NCI-H2081 treated with DMSO at 0.1 percent for 48 hours (cell line): ENCODE measurements at regions not wholly inside any gene's neighbourhood (a gene's known extent, or its start where the extent isn't known, plus 50 kb on each side); places are given as distances from the start of the nearest gene placed in this dataset.
A peak's percentile ranks its signal among the peaks of the same experiment; 100 is the strongest.

Source experiments
- DNase-seq: peaks from one replicate; lab custom pipeline; 2025; lab: John Stamatoyannopoulos, UW

DNA sequence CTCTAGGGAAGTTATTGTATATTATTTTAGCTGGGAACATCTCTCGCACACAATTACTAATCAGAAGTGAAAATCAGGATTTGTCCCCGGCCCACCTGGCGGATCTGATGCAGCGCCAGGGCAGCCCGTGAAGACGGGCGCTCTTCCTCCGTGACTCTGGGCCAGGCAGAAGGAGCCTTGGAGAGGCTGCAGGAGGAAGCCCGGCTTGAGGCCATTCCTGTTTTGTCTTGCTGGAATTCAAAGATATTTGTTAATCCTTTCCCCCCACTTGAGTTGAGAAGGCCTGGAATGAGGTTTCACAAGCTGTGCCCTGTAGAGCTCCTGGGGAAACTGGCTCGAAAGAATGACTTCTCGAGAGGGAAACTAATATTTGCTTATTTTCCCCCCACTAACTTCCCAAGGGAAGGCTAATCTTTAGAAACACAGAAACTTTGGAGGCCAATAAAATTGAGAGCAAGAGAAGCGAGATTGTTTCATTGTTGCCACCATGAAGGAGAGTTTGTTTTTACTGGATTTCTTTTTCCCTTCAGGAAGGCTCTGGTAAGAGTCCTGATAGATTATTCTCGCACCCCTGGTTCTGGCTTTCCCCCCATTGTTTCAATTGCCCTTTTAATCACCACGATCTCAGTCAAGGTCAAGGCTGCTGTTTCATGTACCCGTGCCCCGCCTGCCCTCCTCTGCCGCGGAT lies 92.8 kb upstream of the SEPTIN5 start:
- DNase-seq = no peak

DNA sequence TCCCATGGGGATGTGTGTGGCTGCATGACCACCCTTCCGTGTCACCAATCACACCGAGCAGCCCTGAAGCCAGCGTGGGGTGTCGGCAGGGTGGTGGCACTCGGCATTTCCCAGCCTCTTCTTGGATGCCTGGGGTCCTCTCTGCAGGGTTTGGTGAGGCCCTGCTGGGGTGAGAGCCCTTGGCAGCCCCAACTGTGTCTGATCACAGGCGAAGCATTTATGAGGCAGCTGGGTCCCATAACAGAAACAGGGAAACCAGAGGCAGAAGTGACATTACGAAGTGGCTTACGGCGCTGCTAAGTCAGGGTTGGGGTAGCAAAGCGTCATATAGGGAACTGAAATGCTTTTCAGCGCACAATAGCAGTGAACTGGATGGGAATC lies 92.3 kb upstream of the SEPTIN5 start:
- DNase-seq = no peak

DNA sequence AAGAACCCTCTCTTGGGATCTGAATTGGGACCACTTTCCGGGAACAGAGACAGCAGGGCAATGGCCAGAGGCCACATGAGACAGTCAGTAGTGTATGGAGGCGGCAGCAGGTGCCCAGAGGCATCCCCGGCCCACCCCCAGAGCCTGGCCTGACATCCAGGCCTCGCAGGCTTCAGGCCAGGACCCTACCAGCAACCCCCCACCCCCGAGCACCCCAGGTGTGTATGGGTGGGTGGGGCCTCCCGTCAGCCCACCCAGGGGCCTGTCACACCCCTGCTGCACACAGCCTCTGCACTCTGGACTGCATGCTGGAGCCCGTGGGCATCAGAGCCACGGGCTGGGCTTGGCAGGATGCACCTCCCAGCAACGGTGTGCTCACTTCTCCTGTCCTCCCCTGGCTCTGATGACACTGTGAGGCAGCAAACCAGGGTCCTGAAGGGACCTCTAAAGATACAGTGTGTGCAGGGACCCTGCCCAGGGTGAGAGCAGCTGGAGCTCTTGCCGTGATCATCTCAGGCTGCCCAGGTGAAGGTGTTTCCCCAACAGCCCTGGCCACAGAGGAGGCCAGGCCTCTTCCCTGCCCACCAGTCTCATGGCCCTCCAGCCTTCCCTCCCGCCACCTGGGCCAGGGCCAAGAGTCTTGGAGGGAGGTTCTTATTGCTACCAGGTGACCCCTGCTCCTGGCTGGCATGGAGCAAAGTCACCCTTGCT lies 88.8 kb upstream of the SEPTIN5 start:
- no peak for DNase-seq

DNA sequence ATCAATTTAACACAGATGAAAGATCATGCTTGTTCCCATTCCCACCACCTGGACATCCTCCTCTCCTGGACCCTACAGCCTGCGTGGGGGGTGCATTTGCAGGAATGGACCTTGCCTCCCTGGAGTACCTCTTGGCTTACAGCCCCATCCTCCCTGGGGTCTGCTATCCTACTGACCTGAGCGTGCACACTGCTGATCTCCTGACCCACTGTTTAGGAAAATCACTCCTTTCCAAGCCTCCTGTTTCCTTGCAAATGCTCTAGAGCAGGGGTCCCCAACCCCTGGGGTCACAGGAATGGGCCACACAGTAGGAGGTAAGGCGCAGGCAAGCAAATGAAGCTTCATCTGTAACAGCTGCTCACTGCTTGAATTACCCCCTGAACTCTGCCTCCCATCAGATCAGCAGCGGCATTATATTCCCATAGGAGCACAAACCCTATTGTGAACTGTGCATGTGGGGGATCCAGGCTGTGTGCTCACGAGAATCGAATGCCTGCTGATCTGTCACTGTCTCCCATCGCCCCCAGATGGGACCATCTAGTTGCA lies 88.2 kb upstream of the SEPTIN5 start:
- no peak for DNase-seq

DNA sequence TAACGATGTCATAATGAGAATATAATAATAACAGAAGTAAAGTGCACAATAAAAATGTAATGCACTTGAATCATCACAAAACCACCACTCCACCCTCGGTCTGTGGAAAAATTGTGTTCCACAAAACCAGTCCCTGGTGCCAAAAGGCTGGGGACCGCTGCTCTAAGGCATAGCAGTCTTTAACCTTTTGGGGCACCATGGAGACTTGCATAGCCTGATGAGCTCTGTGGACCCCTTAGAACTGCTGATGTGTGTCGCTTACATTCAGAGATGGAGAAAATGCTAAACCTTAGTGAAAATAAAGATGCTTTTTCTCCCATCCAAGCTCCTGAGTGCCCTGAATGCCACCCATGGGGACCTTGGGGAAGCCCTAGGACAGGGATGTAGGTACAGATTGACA lies 87.6 kb upstream of the SEPTIN5 start:
- no peak for DNase-seq

DNA sequence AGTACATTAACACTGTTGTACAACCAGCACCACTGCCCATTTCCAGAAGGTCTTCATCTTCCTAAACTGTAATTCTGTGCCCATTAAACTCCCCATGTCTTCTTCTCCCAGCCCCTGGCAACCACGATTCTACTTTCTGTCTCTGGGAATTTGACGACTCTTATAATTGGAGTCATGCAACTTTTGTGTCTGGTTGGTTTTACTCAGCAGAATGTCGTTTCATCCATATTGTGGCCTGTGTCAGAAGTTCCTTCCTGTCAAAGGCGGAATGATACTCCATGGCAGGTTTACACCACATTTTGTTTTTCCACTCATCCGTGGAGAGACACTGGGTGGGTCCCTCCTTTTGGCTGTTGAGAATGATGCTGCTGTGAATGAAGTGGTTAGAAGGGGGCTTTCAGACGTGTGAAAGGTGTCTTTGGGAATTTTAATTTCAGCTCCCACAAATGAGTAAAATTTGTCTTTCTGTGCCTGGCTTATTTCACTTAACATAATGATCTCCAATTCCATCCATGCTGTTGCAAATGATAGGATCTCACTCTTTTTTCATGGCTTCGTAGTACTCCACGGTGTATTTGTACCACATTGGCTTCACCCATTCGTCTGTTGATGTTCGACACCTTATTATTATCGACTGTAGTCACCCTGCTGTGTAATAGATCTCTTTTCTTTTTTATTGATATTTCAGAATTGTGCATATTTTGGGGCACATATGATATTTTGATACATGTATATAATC lies 86.1 kb upstream of the SEPTIN5 start:
- DNase-seq = no peak

DNA sequence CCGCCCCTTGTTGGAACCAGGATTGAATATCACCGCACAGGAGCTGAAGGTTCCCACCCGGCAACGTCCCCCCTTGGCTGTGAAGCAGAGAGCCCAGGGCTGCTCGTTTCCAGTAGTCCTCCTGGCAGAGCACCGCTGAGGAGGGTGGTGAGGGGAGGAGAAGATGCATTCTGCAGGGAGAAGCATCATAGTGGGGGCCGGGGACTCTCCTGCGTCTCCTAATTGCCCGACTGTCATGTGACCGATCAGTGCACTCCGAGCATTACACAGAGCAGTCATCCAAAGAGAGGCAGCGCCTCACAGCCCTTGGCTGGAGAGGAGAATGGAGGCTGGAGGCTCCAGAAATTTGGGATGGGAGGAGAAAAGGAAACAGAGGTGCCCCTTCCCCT lies 85.0 kb upstream of the SEPTIN5 start:
- DNase-seq = no peak

DNA sequence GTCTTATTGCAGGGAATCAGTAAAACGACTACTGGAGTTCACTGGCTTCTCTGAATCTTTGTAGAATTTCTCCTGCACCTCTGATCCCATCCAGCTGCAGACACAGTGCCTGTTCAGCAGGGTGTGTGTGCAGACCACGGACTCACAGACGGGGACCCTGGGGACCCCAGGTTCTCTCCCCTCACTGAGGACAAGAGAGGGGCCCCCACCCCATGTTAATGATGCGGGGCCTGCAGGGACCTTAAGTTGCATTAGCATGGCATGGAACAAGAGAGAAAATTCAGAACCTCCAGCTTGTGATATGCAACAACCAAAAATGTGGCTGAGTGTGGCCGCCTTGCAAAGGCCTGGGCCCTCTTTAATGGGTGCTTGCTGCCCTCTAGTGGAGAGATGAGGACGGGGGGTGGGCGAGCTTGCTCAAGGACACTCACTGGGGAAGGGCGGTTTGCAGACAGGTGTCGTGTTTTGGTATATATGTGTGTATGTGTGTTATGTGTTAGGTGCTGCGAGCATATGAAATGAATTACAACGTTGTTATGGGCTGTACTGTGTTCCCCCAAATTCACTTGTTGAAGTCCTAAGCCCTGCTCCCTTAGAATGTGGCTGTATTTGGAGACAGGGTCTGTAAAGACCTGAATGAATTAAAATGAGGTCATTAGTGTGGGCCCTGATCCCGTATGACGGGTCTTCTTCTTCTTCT lies 84.4 kb upstream of the SEPTIN5 start:
- peak; percentile 7 for DNase-seq

DNA sequence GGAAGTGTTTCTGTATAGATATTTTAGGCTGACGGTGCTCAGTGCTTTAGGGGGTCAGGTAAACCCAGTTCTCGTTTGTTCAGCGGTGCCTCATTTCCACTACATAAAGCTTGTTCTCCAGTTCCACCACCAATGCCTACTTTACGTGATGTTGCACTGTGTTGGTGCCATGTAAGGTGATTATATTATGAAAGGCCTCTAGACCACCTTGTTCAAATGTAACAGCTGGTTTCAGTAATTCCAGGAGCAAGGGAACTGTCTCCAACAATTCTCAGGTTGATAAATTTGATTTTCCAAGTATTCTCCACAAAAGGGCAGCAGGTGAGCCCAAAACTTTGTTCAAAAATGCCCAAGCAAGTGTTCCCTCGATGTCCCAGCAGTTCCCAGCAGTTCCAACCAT lies 83.7 kb upstream of the SEPTIN5 start:
- no peak for DNase-seq

DNA sequence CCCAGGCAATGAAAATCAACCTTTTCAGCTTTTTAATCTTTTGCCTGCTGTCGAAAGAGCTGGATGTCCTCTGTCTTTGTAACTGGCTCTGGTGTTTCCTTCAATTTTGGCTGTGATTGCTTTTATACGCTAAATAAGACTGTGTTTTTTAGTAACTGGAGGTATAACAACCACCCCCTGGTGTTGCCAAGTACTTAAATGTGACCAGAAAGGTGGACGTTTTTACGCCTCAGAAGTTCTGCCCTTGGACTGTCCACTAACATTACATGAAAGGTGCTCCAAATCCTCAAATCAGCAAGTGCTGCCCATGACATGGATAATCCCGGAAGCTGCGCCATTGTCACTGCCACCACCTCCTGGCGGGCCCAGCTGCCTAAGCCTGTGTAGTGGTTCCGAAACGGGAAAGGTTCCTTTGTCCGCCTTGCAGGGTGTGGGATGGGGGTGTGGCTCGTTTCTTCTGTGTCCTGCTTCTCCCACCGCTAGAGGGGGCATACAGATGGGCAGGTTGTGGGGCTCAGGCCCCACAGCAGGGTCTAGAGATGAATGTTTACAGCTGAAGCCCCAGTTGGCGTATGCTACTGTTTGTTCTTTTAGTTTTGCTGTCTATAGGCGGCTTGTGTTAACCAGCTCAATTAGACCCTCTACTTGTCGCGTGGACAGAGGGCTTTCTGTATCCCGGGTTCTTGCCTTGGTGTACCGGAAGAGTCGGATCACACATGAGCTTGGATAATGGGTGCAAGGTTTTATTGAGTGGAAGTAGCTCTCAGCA lies 82.2 kb upstream of the SEPTIN5 start:
- DNase-seq = no peak

DNA sequence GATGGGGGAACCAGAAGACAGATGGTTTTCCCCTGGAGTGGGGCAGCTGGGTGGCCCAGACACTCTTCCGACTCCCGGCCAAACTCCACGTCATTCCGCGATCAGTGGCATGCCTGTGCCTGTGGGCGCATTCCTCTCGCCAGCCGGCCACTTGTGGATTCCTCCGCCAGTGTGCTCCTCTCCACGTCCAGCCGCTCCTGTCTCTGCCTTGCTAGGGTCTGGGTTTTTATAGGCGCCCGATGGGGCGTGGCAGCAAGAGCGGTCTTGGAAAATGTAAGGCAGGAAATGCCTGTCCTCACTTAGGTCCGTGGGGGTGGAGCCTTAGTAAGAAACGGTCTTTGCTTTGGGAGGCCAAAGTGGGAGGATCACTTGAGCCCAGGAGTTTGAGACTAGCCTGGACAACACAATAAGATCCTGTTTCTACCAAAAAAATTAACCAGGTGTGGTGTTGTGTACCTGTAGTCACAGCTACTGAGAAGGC lies 81.6 kb upstream of the SEPTIN5 start:
- no peak for DNase-seq

DNA sequence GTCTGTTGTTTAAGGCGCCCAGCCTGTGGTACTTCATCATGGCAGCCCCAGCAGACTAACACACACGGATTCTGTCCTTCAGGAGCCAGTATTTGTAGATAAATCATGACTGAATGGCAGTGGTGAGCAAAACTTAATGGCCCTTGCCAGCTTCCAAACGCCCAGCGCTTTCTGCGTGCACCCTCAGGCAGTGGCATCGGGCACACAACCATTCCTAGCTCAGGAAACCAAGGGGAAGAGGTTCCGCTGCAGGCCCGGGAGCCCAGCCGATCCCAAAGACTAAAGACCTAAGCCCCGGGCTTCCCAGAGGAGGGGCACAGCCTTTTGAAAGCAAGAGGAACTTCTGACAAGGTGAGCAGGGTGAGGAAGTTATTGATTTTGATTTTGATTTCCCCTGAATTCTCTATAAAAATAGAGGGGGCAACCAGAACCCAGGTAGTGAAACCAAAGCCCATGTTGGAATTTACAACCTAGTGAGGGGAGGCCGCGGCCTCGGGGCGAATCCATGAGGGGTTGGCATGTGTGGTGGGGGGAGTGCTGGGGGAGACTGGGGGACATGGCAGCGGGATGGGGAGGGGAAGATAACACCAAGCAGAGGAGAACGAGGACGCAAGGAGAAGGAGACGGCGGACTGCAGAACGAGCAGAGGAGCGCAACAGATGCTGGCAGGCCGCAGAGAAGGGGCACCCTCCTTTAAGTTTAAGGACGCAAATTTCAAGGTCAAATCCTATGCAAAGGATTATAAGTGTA lies 79.9 kb upstream of the SEPTIN5 start:
- DNase-seq = no peak

DNA sequence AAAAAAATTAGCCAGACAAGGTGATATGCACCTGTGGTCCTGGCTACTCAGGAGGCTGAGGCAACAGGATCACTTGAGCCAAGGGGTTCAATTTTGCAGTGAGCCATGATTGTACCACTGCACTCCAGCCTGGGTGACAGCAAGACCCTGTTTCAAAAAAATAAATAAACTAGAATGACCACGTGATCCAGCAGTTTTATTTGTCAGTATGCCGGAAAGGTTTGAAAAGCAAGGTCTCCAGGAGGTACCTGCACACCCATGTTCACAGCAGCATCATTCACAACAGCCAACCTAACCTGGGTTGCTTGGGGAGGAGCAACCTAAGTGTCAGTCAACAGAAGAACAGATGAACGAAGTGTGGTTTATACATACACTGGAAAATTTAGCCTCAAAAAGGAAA lies 78.7 kb upstream of the SEPTIN5 start:
- no peak for DNase-seq

DNA sequence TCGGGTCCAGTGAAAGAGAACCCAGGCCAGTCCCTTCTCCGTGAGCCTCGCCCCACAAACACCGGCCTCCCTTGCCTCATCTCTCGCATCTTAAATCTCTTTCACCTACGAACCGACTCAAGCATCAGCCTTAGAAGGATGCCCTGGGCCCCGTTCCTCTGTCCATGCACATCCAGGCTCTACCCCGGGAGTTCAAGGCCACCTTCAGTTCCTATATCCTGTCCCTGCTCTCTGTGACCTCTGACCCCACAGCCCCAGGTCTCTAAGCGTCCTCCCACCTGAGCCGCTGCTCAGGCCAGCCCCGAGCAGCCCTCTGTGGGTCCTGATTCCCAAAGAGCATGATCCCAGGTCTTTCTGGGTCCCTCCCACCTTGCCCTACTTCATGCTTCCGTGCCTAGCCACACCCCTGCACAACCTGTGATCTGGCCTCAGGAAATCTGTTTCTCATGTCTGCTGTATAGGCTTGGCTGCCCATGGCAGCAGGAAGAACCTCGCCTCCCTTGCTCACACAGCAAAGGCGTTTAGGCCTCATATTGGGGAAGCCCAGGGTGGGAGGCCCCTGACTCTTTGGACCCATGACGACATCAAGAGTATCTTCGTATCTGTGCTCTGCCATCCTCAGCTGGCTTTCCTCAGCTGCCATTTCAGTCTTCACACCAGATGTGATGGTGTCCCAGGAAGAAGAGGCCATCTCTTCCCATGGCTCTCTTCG lies 77.5 kb upstream of the SEPTIN5 start:
- DNase-seq = no peak

DNA sequence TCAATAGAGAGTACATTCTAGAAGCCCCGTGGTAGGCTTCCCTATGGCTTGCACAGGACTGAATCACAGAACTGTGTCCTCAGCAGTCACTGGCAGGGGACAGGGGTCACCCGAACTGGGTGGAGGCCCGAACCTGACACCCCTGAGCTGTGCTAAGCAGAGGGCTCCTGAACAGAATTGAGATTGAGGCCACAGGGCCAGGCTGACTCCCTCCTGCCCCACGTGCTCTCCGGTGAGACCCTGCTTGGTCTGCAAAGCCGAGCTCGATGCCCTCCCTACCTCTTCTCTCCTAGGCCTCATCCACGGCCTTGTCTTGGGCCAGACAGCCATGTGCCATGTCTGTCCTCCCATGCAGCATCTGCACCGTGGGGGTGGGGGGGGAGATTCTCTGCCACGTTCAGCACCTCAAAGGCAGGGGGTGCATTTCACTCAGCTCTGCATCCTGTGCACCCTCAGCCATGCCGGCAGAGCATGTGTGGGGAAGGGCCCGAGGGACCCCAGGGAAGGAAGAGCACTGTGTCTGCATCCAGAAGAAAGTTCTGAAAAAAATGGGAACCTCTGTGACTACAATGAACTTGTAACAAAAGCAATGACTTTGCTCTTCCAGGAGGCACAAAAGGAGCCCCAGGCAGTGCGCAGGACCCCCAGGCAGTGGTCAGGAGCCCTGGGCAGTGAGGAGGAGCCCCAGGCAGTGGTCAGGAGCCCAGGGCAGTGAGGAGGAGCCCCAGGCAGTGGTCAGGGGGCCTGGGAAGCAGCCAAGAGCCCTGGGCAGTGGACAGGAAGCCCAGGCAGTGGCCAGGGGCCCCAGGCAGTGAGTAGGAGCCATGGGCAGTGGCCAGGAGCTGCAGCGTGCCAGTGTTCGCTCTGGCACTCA lies 76.7 kb upstream of the SEPTIN5 start:
- DNase-seq = no peak

DNA sequence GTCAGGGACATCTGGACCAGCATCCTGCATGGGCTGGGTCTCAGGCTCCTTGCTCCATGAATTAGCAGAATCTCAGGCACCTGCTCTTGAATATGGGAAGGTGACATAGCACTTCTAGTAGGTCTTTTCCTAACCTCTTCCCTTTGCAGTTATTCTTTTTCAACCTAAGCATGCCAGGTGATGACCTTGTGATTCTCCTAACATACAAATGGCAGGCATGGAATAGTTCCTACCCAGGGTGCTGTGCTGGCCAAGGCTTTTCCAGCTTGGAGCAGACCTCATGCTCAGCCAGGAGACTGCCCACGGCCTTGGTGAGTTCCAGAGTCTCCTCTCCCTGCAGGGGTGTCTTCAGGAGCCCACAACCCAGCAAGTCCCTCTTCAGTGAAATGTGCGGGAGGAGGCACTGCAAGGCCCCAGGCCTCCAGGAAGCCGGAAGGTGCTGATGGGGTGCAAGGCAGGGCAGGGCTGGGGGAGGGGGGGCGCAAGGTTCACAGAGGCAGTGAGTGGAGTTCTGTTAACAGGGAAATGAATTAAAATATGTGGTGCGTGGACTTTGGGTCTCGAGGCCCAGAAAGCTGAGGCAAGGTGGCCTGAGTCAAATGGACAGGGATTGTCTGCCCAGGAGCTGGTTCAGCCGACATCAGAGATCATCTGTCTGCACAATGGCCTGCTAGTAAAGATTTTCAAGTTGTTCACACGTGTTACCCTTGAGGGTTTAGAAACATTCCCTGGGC lies 75.9 kb upstream of the SEPTIN5 start:
- no peak for DNase-seq

DNA sequence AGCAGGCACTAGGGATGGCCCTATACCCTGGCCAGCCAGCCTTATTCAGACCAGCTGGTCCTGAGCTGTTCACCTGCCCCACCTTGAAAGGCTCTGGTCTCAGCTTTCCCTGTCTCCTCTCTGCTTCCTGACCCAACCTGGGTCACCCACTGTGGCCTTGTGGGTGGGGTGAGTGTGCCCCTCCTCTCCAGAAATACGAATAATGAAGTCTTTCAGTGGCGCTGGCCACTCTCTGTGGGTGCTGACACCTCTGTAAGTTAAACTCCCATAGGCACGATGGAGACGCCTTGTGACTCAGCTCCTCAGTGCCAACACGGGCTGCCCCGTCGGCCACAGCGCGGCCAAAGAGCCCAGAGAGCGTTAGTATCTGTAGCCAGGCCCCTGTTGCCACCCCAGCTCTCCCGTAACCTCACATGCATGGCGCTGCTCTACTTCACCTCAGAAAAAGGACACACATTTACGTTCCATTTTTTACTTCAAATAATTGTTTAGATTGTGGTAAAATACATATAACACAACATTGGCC lies 74.6 kb upstream of the SEPTIN5 start:
- DNase-seq = no peak

DNA sequence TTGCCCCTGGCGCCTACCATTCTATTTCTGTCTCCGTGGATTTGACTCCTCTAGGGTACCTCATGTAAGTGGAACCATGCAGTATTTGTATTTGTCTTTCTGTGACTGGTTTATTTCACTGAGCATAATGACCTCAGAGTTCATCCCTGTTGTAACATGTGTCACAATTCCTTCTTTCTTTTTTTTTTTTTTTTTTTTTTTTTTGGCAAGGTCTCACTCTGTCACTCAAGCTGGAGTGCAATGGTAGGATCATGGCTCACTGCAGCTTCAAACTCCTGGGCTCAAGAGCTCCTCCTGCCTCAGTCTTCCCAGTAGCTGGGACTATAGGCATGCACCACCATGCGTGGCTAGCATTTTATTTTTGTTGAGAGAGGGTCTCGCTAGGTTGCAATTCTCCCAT lies 74.0 kb upstream of the SEPTIN5 start:
- no peak for DNase-seq
